ENCODE measurements at regions not wholly inside any gene's neighbourhood (a gene's known extent, or its start where the extent isn't known, plus 50 kb on each side); places are given as distances from the start of the nearest gene placed in this dataset.
A peak's percentile ranks its signal among the peaks of the same experiment; 100 is the strongest.

- Histone ChIP-seq H2BK12ac (ENCODE audit: insufficient read length, low read depth, low read length) (no peak overlapping the region), H2BK5ac (ENCODE audit: insufficient read length, low read length) (no peak overlapping the region), H3K4me1 (ENCODE audit: insufficient read depth, low read length) (no peaks in the 10 kb centered on the region), H4K8ac (replicated peaks; ENCODE audit: insufficient read length, low read depth, low read length) (no peak overlapping the region), H2BK120ac (ENCODE audit: low read depth, low read length, poor library complexity, severe bottlenecking) (no peak overlapping the region), H3T11ph (ENCODE audit: low read length) (no peak overlapping the region), H3K9me3 (ENCODE audit: control insufficient read depth, low read depth, low read length) (no peaks in the 10 kb centered on the region), H3K14ac (ENCODE audit: insufficient read depth, low read length) (no peak overlapping the region), H3K23me2 (ENCODE audit: insufficient read length, low read depth, low read length, poor library complexity, severe bottlenecking) (no peaks in the 10 kb centered on the region), H3K4ac (ENCODE audit: low read depth, low read length) (no peak overlapping the region), H4K5ac (ENCODE audit: insufficient read length, low read depth, low read length) (no peak overlapping the region), H3K27ac (ENCODE audit: insufficient read length, low read depth, low read length) (no peak overlapping the region), H3K56ac (ENCODE audit: insufficient read length, low read depth, low read length) (no peak overlapping the region), H2AK5ac (ENCODE audit: insufficient read length, low read length) (no peak overlapping the region), H2BK15ac (ENCODE audit: low read depth, low read length) (no peak overlapping the region), H2BK20ac (ENCODE audit: low read depth, low read length, poor library complexity, severe bottlenecking) (no peak overlapping the region), H2AFZ (ENCODE audit: low read length) (no peak overlapping the region), H3K23ac (ENCODE audit: insufficient read length, low read depth, low read length) (no peak overlapping the region), H3K79me2 (ENCODE audit: insufficient read depth, low read length) (no peaks in the 10 kb centered on the region), H3K18ac (ENCODE audit: insufficient read length, low read depth, low read length) (no peak overlapping the region), H3K9ac (ENCODE audit: extremely low read depth, insufficient read length, low read length) (no peak overlapping the region), H3K4me2 (ENCODE audit: insufficient read depth, insufficient read length, low read length) (no peak overlapping the region), H4K20me1 (ENCODE audit: control insufficient read depth, insufficient read depth, insufficient read length) (no peaks in the 10 kb centered on the region), H3K79me1 (ENCODE audit: insufficient read depth, low read depth, low read length, poor library complexity, severe bottlenecking) (no peaks in the 10 kb centered on the region), H3K27me3 (ENCODE audit: insufficient read depth, low read length) (no peaks in the 10 kb centered on the region), H4K91ac (ENCODE audit: insufficient read length, low read depth, low read length) (no peak overlapping the region)
- WGBS (ENCODE audit: extremely low coverage, insufficient read length, low lambda C conversion rate), result no CpG with 5 or more reads among the region's 2 CpGs
- no peaks in the 10 kb centered on the region for H3K36me3 Mint-ChIP-seq (ENCODE audit: insufficient read depth in 1 of 3, low read depth in 3 of 3)
- no peak for TF ChIP-seq CTCF (conservative IDR thresholded peaks at IDR 0.05)
- H3K27me3 Mint-ChIP-seq (ENCODE audit: low read depth), result no peaks in the 10 kb centered on the region
- H3K4me3 Mint-ChIP-seq, result no peak overlapping the region
- peak overlapping the region in 1 of 3 experiments; percentile 57; a peak in 1 of 7 replicates for H3K27ac Mint-ChIP-seq
- peaks cover 2 to 4% of the 10 kb centered on the region in 2 experiments; a peak in 2 of 4 replicates for H3K4me1 Mint-ChIP-seq
- no peaks in the 10 kb centered on the region for H3K9me3 Mint-ChIP-seq
- DNase-seq, result no peak
Observed at GRCh38 chr4:163920426-163920825, 425.9 kb downstream of the TMA16 start.
